ENCODE measurements at regions not wholly inside any gene's neighbourhood (a gene's known extent, or its start where the extent isn't known, plus 50 kb on each side); places are given as distances from the start of the nearest gene placed in this dataset.

GRCh38 chr6:14364370-14364769 lies 246.8 kb downstream of the CD83 start:
- in situ Hi-C loops (cut with MboI; ENCODE audit: low pct_ligation_motif_present in 1 of 4, low pct_unique_long_range_greater_than_20kb in 1 of 4, low sequenced_read_pairs in 3 of 4) (no loop called here), intact Hi-C loops (cut with DNase I; ENCODE audit: low total_unique reads) (no loop called here)
- H3K9me3 ChIP-seq: no peaks in the 10 kb centered on the region
- 90 to 94% methylated on average over 3 to 5 of the region's 5 CpGs for WGBS, 2 donors (ENCODE audit: low coverage in 1 of 2)
- DNase-seq: no peak
- H3K4me3 ChIP-seq: no peak overlapping the region
- H3K36me3 ChIP-seq: no peaks in the 10 kb centered on the region
- no peak overlapping the region for H3K27ac ChIP-seq
- H3K4me1 ChIP-seq: no peaks in the 10 kb centered on the region
- H3K27me3 ChIP-seq: no peaks in the 10 kb centered on the region
- TF ChIP-seq POLR2AphosphoS5 (IDR thresholded peaks at IDR 0.05): no peak
- TF ChIP-seq CTCF (IDR thresholded peaks at IDR 0.05): no peak
- no peak for TF ChIP-seq POLR2A (IDR thresholded peaks at IDR 0.05)
- TF ChIP-seq EP300 (IDR thresholded peaks at IDR 0.05; ENCODE audit: low read depth): no peak

- TF ChIP-seq CTCF (IDR thresholded peaks at IDR 0.05) (no peak), POLR2AphosphoS5 (IDR thresholded peaks at IDR 0.05) (no peak), POLR2A (IDR thresholded peaks at IDR 0.05) (no peak), EP300 (IDR thresholded peaks at IDR 0.05; ENCODE audit: low read depth) (no peak)
- Histone ChIP-seq H3K27me3 (no peaks in the 10 kb centered on the region), H3K4me3 (no peak overlapping the region), H3K36me3 (no peaks in the 10 kb centered on the region), H3K27ac (no peak overlapping the region), H3K4me1 (no peaks in the 10 kb centered on the region), H3K9me3 (no peaks in the 10 kb centered on the region)
- intact Hi-C loops (cut with DNase I; ENCODE audit: low total_unique reads) (no loop called here), in situ Hi-C loops (cut with MboI; ENCODE audit: low pct_ligation_motif_present in 1 of 4, low pct_unique_long_range_greater_than_20kb in 1 of 4, low sequenced_read_pairs in 3 of 4) (no loop called here)
- no peak for DNase-seq
- 100% methylated on average over 1 of the region's 1 CpG for WGBS, 2 donors (ENCODE audit: low coverage in 1 of 2)
Measured at GRCh38 chr6:14365393-14365792, 247.8 kb downstream of the CD83 start.

- Histone ChIP-seq H3K4me3 (no peak overlapping the region), H3K27me3 (no peaks in the 10 kb centered on the region), H3K36me3 (no peaks in the 10 kb centered on the region), H3K27ac (no peak overlapping the region), H3K4me1 (no peaks in the 10 kb centered on the region), H3K9me3 (no peaks in the 10 kb centered on the region)
- no peak for DNase-seq
- TF ChIP-seq POLR2AphosphoS5 (IDR thresholded peaks at IDR 0.05) (no peak), POLR2A (IDR thresholded peaks at IDR 0.05) (no peak), CTCF (IDR thresholded peaks at IDR 0.05) (no peak), EP300 (IDR thresholded peaks at IDR 0.05; ENCODE audit: low read depth) (no peak)
- 91% methylated on average over 4 of the region's 4 CpGs; no CpG with 5 or more reads in 1 of the 2 donors for WGBS, 2 donors (ENCODE audit: low coverage in 1 of 2)
- intact Hi-C loops (cut with DNase I; ENCODE audit: low total_unique reads): no loop called here
- in situ Hi-C loops (cut with MboI; ENCODE audit: low pct_ligation_motif_present in 1 of 4, low pct_unique_long_range_greater_than_20kb in 1 of 4, low sequenced_read_pairs in 3 of 4): no loop called here
Measured at GRCh38 chr6:14366315-14366714, 248.7 kb downstream of the CD83 start.

GRCh38 chr6:14366872-14367271 lies 249.3 kb downstream of the CD83 start:
- Histone ChIP-seq H3K27ac (no peak overlapping the region), H3K4me1 (no peaks in the 10 kb centered on the region), H3K27me3 (no peaks in the 10 kb centered on the region), H3K4me3 (no peak overlapping the region), H3K9me3 (no peaks in the 10 kb centered on the region), H3K36me3 (no peaks in the 10 kb centered on the region)
- DNase-seq: no peak
- TF ChIP-seq POLR2A (IDR thresholded peaks at IDR 0.05) (no peak), EP300 (IDR thresholded peaks at IDR 0.05; ENCODE audit: low read depth) (no peak), POLR2AphosphoS5 (IDR thresholded peaks at IDR 0.05) (no peak), CTCF (IDR thresholded peaks at IDR 0.05) (no peak)
- intact Hi-C loops (cut with DNase I; ENCODE audit: low total_unique reads) (no loop called here), in situ Hi-C loops (cut with MboI; ENCODE audit: low pct_ligation_motif_present in 1 of 4, low pct_unique_long_range_greater_than_20kb in 1 of 4, low sequenced_read_pairs in 3 of 4) (no loop called here)
- 41 to 59% methylated on average over 4 of the region's 4 CpGs for WGBS, 2 donors (ENCODE audit: low coverage in 1 of 2)
